HFF-Myc (cell line): ENCODE measurements at regions not wholly inside any gene's neighbourhood (a gene's known extent, or its start where the extent isn't known, plus 50 kb on each side); places are given as distances from the start of the nearest gene placed in this dataset.

Experiments used
- DNase-seq: peaks from one replicate; pipeline ENCODE4 v3.0.0-alpha.2; 2011; ENCODE audit warnings: low read depth; ENCODE audit errors: extremely low read depth
- H3K4me3 ChIP-seq: replicated peaks from 2 replicates; pipeline ENCODE4 v1.5.1; 2011; ENCODE audit warnings: low read depth, mild to moderate bottlenecking, control low read depth, low read length
- TF ChIP-seq, protein P1 (sequence below): IDR thresholded peaks from 2 replicates; pipeline ENCODE4 v1.5.1; 2012; ENCODE audit warnings: mild to moderate bottlenecking, low read depth, low read length, control low read depth; ENCODE audit errors: missing control alignments

DNA sequence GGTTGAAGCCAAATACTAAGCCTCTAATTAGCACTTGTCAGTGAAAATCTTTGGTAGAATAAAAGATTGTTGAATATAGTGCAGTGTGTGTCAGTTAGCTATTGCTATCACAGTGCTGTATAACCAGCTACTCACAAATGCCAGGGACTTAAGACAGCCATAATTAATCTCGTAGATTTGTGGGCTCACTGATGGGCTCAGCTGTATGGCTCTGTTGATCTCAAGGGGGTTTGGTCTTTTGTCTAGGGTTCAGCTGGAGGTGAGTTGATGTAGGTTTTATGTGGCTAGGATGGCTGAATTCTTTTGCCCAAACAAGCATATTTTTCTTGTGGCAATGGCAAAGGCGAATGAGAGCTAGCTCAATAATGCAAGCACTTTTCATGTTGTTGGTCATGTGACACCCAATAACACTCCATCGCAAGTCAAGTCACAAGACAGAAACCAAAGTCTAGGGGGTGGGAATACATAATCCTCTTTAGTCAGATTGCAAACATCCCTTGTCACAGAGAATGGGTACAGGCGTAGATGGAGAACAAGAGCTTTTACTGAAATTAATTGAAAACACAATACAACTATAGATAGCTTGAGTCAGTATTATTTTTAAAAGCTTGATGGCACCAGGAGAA, 121.7 kb upstream of the EDNRB start:
- DNase-seq = no peak
- TF ChIP-seq, protein P1, sequence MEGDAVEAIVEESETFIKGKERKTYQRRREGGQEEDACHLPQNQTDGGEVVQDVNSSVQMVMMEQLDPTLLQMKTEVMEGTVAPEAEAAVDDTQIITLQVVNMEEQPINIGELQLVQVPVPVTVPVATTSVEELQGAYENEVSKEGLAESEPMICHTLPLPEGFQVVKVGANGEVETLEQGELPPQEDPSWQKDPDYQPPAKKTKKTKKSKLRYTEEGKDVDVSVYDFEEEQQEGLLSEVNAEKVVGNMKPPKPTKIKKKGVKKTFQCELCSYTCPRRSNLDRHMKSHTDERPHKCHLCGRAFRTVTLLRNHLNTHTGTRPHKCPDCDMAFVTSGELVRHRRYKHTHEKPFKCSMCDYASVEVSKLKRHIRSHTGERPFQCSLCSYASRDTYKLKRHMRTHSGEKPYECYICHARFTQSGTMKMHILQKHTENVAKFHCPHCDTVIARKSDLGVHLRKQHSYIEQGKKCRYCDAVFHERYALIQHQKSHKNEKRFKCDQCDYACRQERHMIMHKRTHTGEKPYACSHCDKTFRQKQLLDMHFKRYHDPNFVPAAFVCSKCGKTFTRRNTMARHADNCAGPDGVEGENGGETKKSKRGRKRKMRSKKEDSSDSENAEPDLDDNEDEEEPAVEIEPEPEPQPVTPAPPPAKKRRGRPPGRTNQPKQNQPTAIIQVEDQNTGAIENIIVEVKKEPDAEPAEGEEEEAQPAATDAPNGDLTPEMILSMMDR = no peak
- H3K4me3 ChIP-seq = no peak overlapping the region

DNA sequence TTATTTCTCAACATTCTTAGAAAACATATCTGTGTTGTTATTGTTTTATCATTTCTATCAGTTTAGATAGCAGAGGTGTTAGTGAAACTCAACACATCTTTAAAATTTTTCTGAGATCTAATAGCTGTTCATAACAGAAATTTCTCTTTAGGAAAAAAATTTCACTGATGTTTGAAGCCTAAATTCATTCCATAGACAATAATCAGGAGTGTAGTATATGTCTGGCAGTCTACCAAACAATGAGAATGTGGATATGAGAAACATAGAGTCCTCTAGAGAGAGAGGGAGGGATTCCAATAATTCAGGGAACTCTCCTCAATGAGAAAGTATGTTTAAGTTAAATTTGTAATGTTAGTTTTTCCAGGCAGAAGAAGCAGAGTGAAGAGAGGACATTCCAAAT, 118.2 kb upstream of the EDNRB start:
- no peak overlapping the region for H3K4me3 ChIP-seq
- TF ChIP-seq, protein P1 = no peak
- DNase-seq = no peak

DNA sequence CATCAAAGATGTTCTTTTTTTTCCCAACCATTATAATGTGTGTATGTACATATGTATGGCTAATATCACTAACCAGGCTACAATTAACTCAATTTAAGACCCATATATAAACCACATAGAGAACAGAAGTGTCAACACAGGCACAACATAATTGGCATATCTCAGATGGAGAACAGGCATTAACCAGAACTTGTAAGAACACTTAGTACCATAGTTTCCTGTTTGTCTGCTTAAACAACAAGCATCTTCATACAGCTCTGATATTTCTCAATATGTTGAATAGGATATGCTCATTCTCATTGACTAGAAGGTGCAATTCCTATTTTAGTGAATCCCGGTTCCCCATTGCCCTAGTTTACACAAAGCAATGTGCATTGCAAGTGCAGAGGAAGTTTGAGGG, 116.9 kb upstream of the EDNRB start:
- TF ChIP-seq, protein P1 = no peak
- no peak overlapping the region for H3K4me3 ChIP-seq
- DNase-seq = no peak

DNA sequence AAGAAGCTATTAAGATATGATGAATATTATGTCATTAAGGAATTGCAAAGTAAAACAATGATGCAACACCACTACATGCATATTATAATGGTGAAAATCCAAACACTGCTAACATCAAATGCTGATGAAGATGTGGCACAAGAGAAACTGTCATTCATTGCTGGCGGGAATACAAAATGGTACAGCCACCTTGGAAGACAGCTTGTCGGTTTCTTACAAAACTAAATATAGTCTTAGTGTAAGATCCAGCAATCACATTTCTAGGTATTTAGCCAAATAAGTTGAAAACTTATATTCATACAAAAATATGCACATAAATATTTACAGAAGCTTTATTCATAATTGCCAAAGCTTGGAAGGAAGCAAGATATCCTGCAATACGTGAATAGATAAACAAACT, 114.9 kb upstream of the EDNRB start:
- no peak overlapping the region for H3K4me3 ChIP-seq
- no peak for DNase-seq
- TF ChIP-seq, protein P1 = no peak

DNA sequence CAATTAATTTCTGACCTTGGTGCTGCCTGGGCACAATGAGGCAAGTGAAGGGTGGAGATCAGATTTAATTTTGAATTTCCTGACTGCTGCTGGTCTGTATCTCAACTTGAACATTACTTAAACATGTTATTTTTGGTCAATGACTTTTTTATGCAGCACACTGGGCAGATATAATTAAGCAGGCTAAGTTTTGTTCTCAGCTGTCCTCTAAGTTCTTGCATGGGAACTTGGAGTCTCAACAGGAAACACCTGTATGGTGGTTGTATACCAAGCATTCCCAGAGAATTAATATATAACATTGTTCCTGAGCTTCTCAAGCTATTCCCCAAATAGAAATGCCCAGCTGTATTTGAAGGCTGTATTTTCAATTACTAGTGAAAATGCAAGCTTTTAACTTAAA, 113.5 kb upstream of the EDNRB start:
- H3K4me3 ChIP-seq = no peak overlapping the region
- no peak for DNase-seq
- TF ChIP-seq, protein P1 = no peak

DNA sequence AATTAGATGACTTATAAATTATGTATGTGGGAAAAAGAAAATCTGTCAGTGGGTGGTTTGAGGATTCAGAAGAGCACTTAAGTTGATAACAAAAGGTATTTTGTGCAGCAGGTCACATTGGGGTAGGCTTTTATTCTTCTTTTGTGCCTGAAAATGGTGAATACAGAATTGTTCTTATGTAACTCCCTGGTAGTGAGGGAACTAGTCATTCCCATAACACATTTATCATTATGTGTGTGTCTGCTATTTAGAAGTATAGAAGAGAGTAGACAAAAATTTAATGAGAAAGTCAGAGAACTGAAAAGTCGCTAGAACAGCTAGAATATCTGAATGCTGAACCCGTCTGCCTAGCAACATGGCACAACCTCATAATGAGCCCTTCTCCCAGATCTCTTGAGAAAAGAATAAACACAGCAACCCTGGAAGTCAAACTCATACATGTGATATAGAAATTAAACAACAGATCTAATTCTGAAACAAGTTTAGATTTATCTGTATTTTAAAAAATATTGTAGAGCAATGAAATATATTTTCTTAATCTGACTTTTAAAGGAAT, 111.8 kb upstream of the EDNRB start:
- no peak for DNase-seq
- H3K4me3 ChIP-seq = no peak overlapping the region
- TF ChIP-seq, protein P1 = no peak

DNA sequence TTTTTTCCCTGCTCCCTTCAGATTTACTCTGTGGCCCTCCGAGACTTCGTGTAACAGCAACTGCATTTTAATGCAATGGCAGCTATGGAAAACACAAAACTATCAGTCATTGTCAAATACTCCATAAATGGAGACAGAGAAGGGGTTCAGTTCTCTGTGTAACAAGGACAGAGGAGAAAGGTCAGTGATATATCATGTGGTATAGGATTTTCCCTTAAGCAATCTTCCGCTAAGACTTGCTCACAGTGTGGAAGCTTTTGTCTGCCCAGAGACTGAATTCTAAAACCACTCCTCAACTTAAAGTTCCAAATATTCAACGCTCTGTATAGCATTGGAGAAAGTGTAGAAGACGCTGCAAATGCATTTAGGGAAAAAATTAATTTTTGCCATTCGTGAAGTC, 111.3 kb upstream of the EDNRB start:
- DNase-seq = no peak
- H3K4me3 ChIP-seq = no peak overlapping the region
- TF ChIP-seq, protein P1 = no peak
